ENCODE measurements at regions not wholly inside any gene's neighbourhood (a gene's known extent, or its start where the extent isn't known, plus 50 kb on each side); places are given as distances from the start of the nearest gene placed in this dataset.

DNA sequence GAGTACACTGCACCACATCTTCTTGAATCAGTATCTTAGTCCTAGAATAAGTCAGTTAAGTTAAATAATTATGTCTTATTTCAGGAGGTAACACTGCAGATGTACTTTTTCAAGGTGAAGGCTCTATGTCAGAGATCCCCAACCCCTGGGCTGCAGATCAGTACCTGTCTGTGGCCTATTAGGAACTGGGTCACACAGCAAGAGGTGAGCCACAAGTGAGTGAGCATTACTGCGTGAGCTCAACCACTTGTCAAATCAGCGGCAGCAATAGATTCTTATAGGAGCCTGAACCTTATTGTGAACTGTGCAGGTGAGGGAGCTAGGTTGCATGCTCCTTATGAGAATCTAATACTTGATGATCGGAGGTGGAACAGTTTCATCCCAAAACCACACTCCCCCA lies 851.9 kb upstream of the ALCAM start:
- in situ Hi-C loops (cut with HindIII; ENCODE audit: low sequenced_read_pairs) = no loop called here

DNA sequence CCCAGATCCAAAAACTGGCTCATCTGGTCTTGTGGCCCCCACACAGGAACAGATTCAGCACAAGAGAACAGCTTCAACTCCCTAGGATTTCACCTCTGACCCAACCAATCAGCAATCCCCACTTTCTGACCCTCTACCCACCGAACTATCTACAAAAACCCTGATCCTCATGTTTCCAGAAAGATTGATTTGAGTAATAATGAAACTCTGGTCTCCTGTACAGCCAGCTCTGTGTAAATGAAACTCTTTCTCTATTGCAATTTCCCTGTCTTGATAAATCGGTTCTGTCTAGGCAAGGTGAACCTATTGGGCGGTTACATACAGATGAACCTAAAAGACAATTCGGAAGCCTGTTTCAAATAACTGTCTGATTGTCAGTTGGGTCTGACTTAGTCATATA lies 847.6 kb upstream of the ALCAM start:
- in situ Hi-C loops (cut with HindIII; ENCODE audit: low sequenced_read_pairs) = no loop called here

DNA sequence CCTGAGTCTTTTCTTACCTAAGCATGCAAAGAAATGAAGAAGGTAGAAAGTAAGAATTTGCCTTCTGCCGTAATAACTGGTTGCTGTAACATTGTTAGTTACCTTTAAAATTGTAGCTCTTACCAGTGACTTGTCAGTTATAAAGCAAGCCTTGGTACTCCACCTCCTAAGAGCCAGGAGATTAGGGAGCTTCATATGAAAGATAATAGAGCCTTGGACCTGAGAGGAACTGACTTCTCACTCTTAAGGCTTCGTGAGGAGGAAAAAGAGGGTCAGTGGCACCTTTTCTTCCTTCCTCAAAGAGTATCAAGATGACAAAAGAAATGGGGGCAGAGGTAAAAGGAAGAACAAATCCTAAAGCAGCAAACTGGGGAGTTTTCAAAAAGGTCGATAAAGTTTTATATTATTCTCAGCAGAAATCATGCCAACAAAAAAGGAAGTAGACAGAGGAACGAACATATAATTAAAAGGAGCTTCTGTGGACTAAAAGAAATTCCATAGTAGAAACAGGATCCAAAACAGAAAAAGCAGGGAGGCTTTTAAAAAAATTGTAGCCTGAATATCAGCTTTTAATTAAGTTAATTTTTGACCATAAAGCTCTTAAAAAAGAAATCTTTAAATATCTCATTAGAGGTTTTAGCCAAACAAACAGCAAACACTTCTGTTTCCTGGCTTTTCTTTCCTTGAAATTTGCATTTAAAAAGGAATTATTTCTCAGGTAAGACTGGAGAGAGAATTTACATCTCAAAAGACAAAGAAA lies 847.1 kb upstream of the ALCAM start:
- in situ Hi-C loops (cut with HindIII; ENCODE audit: low sequenced_read_pairs) = no loop called here

GRCh38 chr3:104520228-104520655 lies 846.5 kb upstream of the ALCAM start:
- in situ Hi-C loops (cut with HindIII; ENCODE audit: low sequenced_read_pairs) = no loop called here

GRCh38 chr3:104521606-104522336 lies 844.9 kb upstream of the ALCAM start:
- in situ Hi-C loops (cut with HindIII; ENCODE audit: low sequenced_read_pairs) = no loop called here

- in situ Hi-C loops (cut with HindIII; ENCODE audit: low sequenced_read_pairs) = no loop called here
These were observed 843.6 kb upstream of the ALCAM start for GRCh38 chr3:104523136-104523535.

DNA sequence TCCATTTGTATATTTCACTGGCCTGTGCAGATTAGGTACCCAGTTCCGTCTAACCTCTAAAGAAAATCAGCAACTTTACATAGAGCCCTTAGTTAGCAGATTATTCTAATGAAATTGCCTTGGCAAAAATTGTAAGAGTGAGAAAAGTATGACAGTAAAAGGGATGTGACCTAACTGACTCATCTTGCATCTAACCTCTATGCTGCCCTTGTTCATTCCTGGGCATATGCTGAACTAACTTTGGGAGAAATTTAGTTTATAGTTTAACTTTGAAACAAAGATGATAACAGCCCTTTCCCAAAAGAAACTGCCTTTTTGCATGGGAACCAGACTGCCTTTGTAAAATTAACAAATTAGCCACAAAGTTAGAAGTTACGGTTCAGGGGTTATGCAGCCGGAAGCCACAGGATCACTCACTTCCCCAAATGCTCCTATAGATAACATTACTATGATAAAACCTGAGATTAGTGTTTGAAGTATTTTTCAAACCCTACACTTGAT lies 839.8 kb upstream of the ALCAM start:
- in situ Hi-C loops (cut with HindIII; ENCODE audit: low sequenced_read_pairs) = no loop called here

- in situ Hi-C loops (cut with HindIII; ENCODE audit: low sequenced_read_pairs) = no loop called here
These were observed 835.8 kb upstream of the ALCAM start for GRCh38 chr3:104530934-104531333.

- in situ Hi-C loops (cut with HindIII; ENCODE audit: low sequenced_read_pairs) = no loop called here
These were observed 830.0 kb upstream of the ALCAM start for GRCh38 chr3:104536715-104537114.

- in situ Hi-C loops (cut with HindIII; ENCODE audit: low sequenced_read_pairs) = no loop called here
These were observed 829.4 kb upstream of the ALCAM start for GRCh38 chr3:104537323-104537722.

DNA sequence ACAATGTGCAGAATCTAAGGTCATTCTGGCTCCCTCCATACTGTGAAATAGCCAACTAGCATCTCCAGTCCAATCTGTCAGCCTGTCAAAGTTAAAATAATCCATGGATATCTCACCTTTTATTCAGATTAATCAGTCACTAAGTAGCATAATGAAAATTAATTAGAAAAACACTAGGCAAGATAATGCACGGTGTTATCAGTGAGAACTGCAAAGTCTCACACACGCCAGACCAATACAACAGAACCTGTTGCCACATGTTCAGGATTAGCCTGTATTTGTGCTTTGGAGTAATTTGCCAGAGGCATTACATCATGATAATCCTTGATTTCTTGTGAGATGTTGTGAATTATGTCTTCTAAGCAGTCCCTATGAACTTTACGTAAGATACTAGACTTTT lies 820.4 kb upstream of the ALCAM start:
- in situ Hi-C loops (cut with HindIII; ENCODE audit: low sequenced_read_pairs) = no loop called here

DNA sequence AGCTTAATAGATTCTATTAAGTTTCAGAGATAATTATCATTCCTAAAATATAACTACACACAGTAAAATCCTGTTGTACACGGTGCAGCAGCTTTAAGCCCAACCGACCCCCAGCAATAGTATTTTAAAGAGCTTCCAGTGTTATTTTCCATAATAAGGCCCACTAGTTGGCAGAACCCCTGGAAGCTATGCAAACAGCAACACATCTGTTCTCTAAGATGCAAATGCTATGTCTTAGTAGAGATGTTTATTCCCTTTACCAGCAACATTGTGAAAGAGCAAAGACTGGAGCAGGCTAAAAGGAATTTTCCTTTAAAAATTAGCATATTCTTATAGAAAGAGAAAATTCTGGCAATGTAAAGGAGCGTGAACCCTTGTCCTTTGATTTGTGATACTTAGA lies 819.7 kb upstream of the ALCAM start:
- in situ Hi-C loops (cut with HindIII; ENCODE audit: low sequenced_read_pairs) = no loop called here

GRCh38 chr3:104548401-104548800 lies 818.3 kb upstream of the ALCAM start:
- in situ Hi-C loops (cut with HindIII; ENCODE audit: low sequenced_read_pairs) = no loop called here

DNA sequence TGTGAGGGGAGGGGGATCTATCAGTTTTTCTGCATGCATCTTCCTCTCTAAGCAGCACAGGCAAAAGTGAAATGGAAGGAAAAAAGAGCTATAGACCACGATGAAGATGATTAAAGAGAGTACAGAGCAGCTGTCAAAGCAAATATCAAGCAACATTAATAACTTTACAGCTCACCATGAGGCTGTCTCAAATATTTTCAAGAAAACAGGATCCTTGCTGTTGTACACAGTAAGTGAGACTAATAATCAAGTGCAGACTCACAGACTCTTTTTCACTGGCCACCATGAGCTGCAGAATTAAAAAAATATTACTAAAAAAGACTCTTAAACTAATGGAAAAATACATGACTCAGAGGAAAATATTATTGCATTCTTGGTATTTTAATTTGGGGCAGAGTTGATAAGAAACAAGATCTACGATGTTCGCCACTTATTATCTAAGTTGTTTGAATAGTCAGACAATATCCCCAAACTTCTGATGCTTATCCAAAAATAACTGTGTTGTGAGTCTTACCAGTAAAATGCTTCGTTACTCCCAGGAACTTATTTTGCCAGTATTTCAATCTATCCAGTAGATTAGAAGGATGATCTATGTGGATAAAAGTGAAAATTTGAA lies 817.5 kb upstream of the ALCAM start:
- in situ Hi-C loops (cut with HindIII; ENCODE audit: low sequenced_read_pairs) = no loop called here

GRCh38 chr3:104553121-104553520 lies 813.6 kb upstream of the ALCAM start:
- in situ Hi-C loops (cut with HindIII; ENCODE audit: low sequenced_read_pairs) = no loop called here

DNA sequence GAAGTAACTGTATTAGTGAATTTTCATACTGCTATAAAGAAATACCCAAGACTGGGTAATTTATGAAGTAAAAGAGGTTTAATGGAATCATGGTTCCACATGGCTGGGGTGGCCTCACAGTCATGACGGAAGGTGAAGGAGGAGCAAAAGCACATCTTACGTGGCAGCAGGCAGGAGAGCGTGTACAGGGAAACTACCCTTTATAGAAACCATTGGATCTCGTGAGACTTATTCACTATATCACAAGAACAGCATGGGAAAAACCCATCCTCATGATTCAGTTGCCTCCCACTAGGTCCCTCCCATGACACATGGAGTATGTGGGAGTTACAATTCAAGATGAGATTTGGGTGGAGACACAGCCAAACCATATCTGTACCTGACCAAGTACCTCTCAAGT lies 812.3 kb upstream of the ALCAM start:
- in situ Hi-C loops (cut with HindIII; ENCODE audit: low sequenced_read_pairs) = no loop called here

DNA sequence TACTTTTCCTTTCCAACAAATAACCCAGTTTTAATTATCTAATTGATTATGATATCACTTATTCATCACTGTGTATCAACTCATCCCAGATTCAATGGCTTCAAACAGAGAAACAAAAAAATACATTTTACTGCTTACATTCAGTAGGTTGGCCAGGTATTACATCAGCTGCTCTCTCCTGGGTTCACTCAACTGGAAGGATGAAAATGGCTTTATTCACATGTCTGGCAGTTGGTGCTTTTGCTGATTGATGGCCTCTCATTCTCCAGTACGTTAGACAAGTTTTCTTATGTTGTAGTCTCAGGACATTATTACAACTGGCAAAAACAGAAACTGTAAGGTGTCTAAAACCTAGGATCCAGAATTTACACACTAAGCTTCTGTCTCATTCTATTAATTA lies 811.0 kb upstream of the ALCAM start:
- in situ Hi-C loops (cut with HindIII; ENCODE audit: low sequenced_read_pairs) = no loop called here

DNA sequence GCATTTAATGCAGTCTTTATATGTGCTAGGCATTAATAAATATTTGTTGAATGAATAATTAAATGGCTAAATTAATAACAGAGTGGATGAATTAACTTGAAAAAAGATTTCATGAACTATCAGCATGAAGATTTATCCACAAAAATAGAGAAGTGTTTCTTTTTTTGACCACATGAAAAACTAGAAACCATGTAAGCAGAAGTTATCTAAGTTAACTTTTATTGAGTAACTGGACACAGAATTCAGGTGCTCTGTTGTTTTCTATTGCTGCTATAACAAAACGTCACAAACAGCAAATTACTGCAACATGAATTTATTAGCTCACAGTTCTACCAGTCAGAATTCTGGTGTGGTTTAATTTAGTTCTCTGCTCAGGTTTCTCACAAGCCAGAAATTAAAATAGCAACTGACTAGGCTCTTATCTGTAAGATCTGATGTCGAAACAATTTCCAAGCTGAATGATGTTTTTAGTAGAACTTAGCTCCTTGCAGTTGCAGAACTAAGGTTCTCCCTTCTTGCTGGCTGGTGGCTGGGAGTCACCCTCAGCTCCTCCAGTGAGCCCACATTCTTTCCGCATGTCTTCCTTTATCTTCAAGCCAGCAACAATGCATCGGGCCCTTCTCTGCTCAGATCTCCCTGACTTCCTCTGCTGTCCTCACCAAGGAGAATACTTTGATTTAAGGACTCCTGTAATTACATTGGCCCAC lies 810.2 kb upstream of the ALCAM start:
- in situ Hi-C loops (cut with HindIII; ENCODE audit: low sequenced_read_pairs) = no loop called here

DNA sequence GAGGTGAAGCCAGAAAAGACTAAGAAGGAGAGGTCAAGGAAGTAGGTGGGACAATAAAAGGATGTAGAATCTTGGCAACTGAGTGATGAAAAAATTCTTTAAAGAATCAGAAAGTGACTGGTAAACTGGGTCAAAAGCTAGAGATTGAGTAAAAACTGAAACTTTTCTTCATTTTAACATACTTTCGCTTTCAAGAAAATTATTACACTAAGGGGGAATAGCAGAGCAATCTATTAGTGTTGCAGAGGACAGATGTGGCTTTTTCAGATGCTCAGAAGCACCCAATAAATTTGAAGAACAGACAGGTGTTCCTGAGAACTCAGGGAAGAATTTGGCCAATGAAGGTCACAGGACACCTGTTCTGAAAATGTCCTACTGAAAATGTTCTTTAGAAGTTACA lies 805.4 kb upstream of the ALCAM start:
- in situ Hi-C loops (cut with HindIII; ENCODE audit: low sequenced_read_pairs) = no loop called here

GRCh38 chr3:104564045-104564643 lies 802.6 kb upstream of the ALCAM start:
- in situ Hi-C loops (cut with HindIII; ENCODE audit: low sequenced_read_pairs) = no loop called here

DNA sequence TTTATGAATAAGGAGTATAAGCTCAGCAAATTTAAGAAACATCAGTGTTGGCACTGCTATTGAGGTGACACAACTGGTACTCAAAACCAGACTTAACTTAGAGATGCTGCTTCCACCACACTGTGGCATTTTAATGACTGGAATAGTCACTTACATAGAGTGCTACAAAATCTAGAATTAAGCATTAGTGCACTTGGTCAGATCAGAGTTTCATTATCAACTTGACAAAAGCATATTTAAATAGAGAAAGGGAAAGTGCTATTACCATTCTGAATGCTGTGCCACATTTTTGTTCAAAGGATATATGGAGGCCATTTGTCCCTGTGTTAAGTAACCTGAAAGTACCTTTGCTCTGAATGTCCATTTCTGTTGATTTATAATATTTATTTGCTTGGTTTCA lies 800.7 kb upstream of the ALCAM start:
- in situ Hi-C loops (cut with HindIII; ENCODE audit: low sequenced_read_pairs) = no loop called here

Data from endothelial cell of hepatic sinusoid (primary cell).